Sigmoid colon (tissue), 6 donors: ENCODE measurements at regions not wholly inside any gene's neighbourhood (a gene's known extent, or its start where the extent isn't known, plus 50 kb on each side); places are given as distances from the start of the nearest gene placed in this dataset.

Experiments
- DNase-seq: peaks from one replicate; pipeline ENCODE4 v3.0.0-alpha.2; 2019
- H3K27ac ChIP-seq, 4 donors: fragments of 200-600 bp; sonication (generic); one replicate each; pipeline ENCODE4 v1.5.1; 2016 to 2019; ENCODE audit warnings: mild to moderate bottlenecking in 1 of 4
- H3K27me3 ChIP-seq, 3 donors: fragments of 200-600 bp; sonication (generic); one replicate each; pipeline ENCODE4 v1.5.1; 2019; ENCODE audit warnings: mild to moderate bottlenecking in 1 of 3
- H3K36me3 ChIP-seq, 4 donors: fragments of 200-600 bp; sonication (generic); one replicate each; pipeline ENCODE4 v1.5.1; 2016 to 2019
- H3K4me1 ChIP-seq, 4 donors: fragments of 200-600 bp; sonication (generic); one replicate each; pipeline ENCODE4 v1.5.1; 2017 to 2019
- H3K4me3 ChIP-seq, 4 donors: fragments of 200-600 bp; sonication (generic); one replicate each; pipeline ENCODE4 v1.5.1; 2017 to 2019; ENCODE audit warnings: mild to moderate bottlenecking in 2 of 4, moderate library complexity in 1 of 4
- H3K9me3 ChIP-seq, 4 donors: fragments of 200-600 bp in 3 of 4; sonication (generic) in 3 of 4; one replicate each; pipeline versions ENCODE4 v1.5.1 to v1.6.1; 2013 to 2019
- CTCF ChIP-seq, 4 experiments: fragments of 450-650 bp in 3 of 4; fragments of 200-600 bp in 1 of 4; IDR thresholded peaks; one replicate each; pipeline ENCODE4 v1.5.1; 2016 to 2019; ENCODE audit warnings: antibody characterized with exemption in 4 of 4, mild to moderate bottlenecking in 3 of 4, moderate library complexity in 2 of 4
- EP300 ChIP-seq, 4 donors: sonication (generic); formaldehyde crosslinking; IDR thresholded peaks; one replicate each; pipeline ENCODE4 v1.6.1; 2017; ENCODE audit warnings: antibody characterized with exemption in 4 of 4
- POLR2A ChIP-seq, 2 donors: fragments of 450-650 bp; IDR thresholded peaks; one replicate each; pipeline ENCODE4 v1.6.1; 2016; ENCODE audit warnings: antibody characterized with exemption in 2 of 2, mild to moderate bottlenecking in 2 of 2, moderate library complexity in 2 of 2
- POLR2AphosphoS5 ChIP-seq, 4 donors: sonication (generic); formaldehyde crosslinking; IDR thresholded peaks; one replicate each; pipeline ENCODE4 v1.6.1; 2017; ENCODE audit warnings: antibody characterized with exemption in 4 of 4
- WGBS, 2 donors: extraction: QIAGEN DNeasy Blood & Tissue Kit; methylation state at CpG; one replicate each; pipeline ENCODE4 v1.1.7; 2013; 5-methylcytosine and 5-hydroxymethylcytosine counted together
- intact Hi-C: fragments of 100-400 bp; cut with DNase I; formaldehyde crosslinking; loops from one replicate; pipeline ENCODE4 v1.15.1; 2023
- donor health status: healthy with polysubstance abuse.
- donor health status: healthy.

GRCh38 chr6:51528556-51528955 is 558.9 kb downstream of the PKHD1 start:
- intact Hi-C loops = no loop called here
- H3K4me3 ChIP-seq = no peak overlapping the region
- TF ChIP-seq EP300 (IDR thresholded peaks at IDR 0.05) (no peak), CTCF (IDR thresholded peaks at IDR 0.05) (no peak), POLR2AphosphoS5 (IDR thresholded peaks at IDR 0.05) (no peak), POLR2A (IDR thresholded peaks at IDR 0.05) (no peak)
- no peak for DNase-seq
- no peaks in the 10 kb centered on the region for H3K36me3 ChIP-seq
- 84 to 92% methylated on average over 1 of the region's 1 CpG for WGBS, 2 donors
- no peaks in the 10 kb centered on the region for H3K27me3 ChIP-seq
- H3K9me3 ChIP-seq = no peaks in the 10 kb centered on the region
- no peaks in the 10 kb centered on the region for H3K4me1 ChIP-seq
- no peak overlapping the region for H3K27ac ChIP-seq

- intact Hi-C loops = no loop called here
- WGBS, 2 donors = 51 to 79% methylated on average over 1 of the region's 1 CpG
- no peak for DNase-seq
Measured at GRCh38 chr6:51529240-51529639, 558.2 kb downstream of the PKHD1 start.

GRCh38 chr6:51531623-51532022 is 555.8 kb downstream of the PKHD1 start:
- intact Hi-C loops = no loop called here
- 48 to 62% methylated on average over 2 of the region's 2 CpGs for WGBS, 2 donors

More at GRCh38 chr6:51529240-51529639, 558.2 kb downstream of the PKHD1 start:
- Histone ChIP-seq H3K27me3 (no peaks in the 10 kb centered on the region), H3K36me3 (no peaks in the 10 kb centered on the region), H3K4me3 (no peak overlapping the region), H3K4me1 (no peaks in the 10 kb centered on the region), H3K27ac (no peak overlapping the region), H3K9me3 (no peaks in the 10 kb centered on the region)
- TF ChIP-seq POLR2A (IDR thresholded peaks at IDR 0.05) (no peak), EP300 (IDR thresholded peaks at IDR 0.05) (no peak), CTCF (IDR thresholded peaks at IDR 0.05) (no peak), POLR2AphosphoS5 (IDR thresholded peaks at IDR 0.05) (no peak)

GRCh38 chr6:51533962-51534361 is 553.5 kb downstream of the PKHD1 start:
- intact Hi-C loops = no loop called here
- Histone ChIP-seq H3K4me1 (no peaks in the 10 kb centered on the region), H3K27ac (no peak overlapping the region), H3K27me3 (no peaks in the 10 kb centered on the region), H3K4me3 (no peak overlapping the region), H3K9me3 (no peaks in the 10 kb centered on the region), H3K36me3 (no peaks in the 10 kb centered on the region)
- WGBS, 2 donors = 69 to 73% methylated on average over 3 of the region's 3 CpGs
- DNase-seq = no peak
- TF ChIP-seq EP300 (IDR thresholded peaks at IDR 0.05) (no peak), CTCF (IDR thresholded peaks at IDR 0.05) (no peak), POLR2AphosphoS5 (IDR thresholded peaks at IDR 0.05) (no peak), POLR2A (IDR thresholded peaks at IDR 0.05) (no peak)

More at GRCh38 chr6:51531623-51532022, 555.8 kb downstream of the PKHD1 start:
- no peak overlapping the region for H3K4me3 ChIP-seq
- H3K27ac ChIP-seq = no peak overlapping the region
- DNase-seq = no peak
- no peaks in the 10 kb centered on the region for H3K9me3 ChIP-seq
- no peaks in the 10 kb centered on the region for H3K36me3 ChIP-seq
- no peaks in the 10 kb centered on the region for H3K4me1 ChIP-seq
- no peaks in the 10 kb centered on the region for H3K27me3 ChIP-seq
- TF ChIP-seq EP300 (IDR thresholded peaks at IDR 0.05) = no peak
- no peak for TF ChIP-seq CTCF (IDR thresholded peaks at IDR 0.05)

GRCh38 chr6:51535327-51535726 is 552.1 kb downstream of the PKHD1 start:
- TF ChIP-seq EP300 (IDR thresholded peaks at IDR 0.05) (no peak), POLR2A (IDR thresholded peaks at IDR 0.05) (no peak), CTCF (IDR thresholded peaks at IDR 0.05) (no peak), POLR2AphosphoS5 (IDR thresholded peaks at IDR 0.05) (no peak)
- Histone ChIP-seq H3K9me3 (no peaks in the 10 kb centered on the region), H3K4me3 (no peak overlapping the region), H3K27ac (no peak overlapping the region), H3K27me3 (no peaks in the 10 kb centered on the region), H3K4me1 (no peaks in the 10 kb centered on the region), H3K36me3 (no peaks in the 10 kb centered on the region)
- WGBS, 2 donors = 41 to 54% methylated on average over 1 of the region's 1 CpG
- intact Hi-C loops = no loop called here
- no peak for DNase-seq
